ENCODE measurements at regions not wholly inside any gene's neighbourhood (a gene's known extent, or its start where the extent isn't known, plus 50 kb on each side); places are given as distances from the start of the nearest gene placed in this dataset.

GRCh38 chr15:95520511-95520910 is 810.0 kb upstream of the NR2F2 start:
- TF ChIP-seq CTCF (IDR thresholded peaks at IDR 0.05; ENCODE audit: low read depth, low read length), result no peak
- TF ChIP-seq EZH2phosphoT487 (IDR thresholded peaks at IDR 0.05; ENCODE audit: low read depth), result no peak

All from OCI-LY3 (cell line).